DLD1 (cell line): ENCODE measurements at regions not wholly inside any gene's neighbourhood (a gene's known extent, or its start where the extent isn't known, plus 50 kb on each side); places are given as distances from the start of the nearest gene placed in this dataset.

ENCODE experiments used
- in situ Hi-C: cut with HindIII; loops from 2 replicates; pipeline ENCODE4 v1.10.0; 2017; ENCODE audit warnings: low sequenced_read_pairs

- in situ Hi-C loops: no loop called here
Measured at GRCh38 chr20:48070991-48071652, 285.8 kb upstream of the SULF2 start.

- in situ Hi-C loops: loop anchor here (10.0 kb wide), 1 partner anchor 55 kb away; no protein-coding TSS in a partner anchor
Measured at GRCh38 chr20:48069596-48069995, 284.3 kb upstream of the SULF2 start.

GRCh38 chr20:48066851-48067250 is 281.6 kb upstream of the SULF2 start:
- in situ Hi-C loops: loop anchor here (10.0 kb wide), 1 partner anchor 52 kb away; no protein-coding TSS in a partner anchor

GRCh38 chr20:48066246-48066645 is 281.0 kb upstream of the SULF2 start:
- in situ Hi-C loops: loop anchor here (10.0 kb wide), 1 partner anchor 51 kb away; no protein-coding TSS in a partner anchor

- in situ Hi-C loops: loop anchor here (10.0 kb wide), 1 partner anchor 51 kb away; no protein-coding TSS in a partner anchor
Measured at GRCh38 chr20:48065833-48066232, 280.6 kb upstream of the SULF2 start.

- in situ Hi-C loops: loop anchor here (10.0 kb wide), 1 partner anchor 50 kb away; no protein-coding TSS in a partner anchor
Measured at GRCh38 chr20:48064929-48065328, 279.6 kb upstream of the SULF2 start.

- in situ Hi-C loops: loop anchor here (10.0 kb wide), 1 partner anchor 46 kb away; no protein-coding TSS in a partner anchor
Measured at GRCh38 chr20:48060841-48061720, 275.8 kb upstream of the SULF2 start.

- in situ Hi-C loops: no loop called here
Measured at GRCh38 chr20:48058611-48059559, 273.6 kb upstream of the SULF2 start.

GRCh38 chr20:48057739-48058138 is 272.5 kb upstream of the SULF2 start:
- in situ Hi-C loops: no loop called here

- in situ Hi-C loops: no loop called here
Measured at GRCh38 chr20:48057251-48057650, 272.0 kb upstream of the SULF2 start.

- in situ Hi-C loops: no loop called here
Measured at GRCh38 chr20:48056218-48056617, 270.9 kb upstream of the SULF2 start.

- in situ Hi-C loops: no loop called here
Measured at GRCh38 chr20:48054051-48054450, 268.8 kb upstream of the SULF2 start.

- in situ Hi-C loops: no loop called here
Measured at GRCh38 chr20:48052475-48052835, 267.2 kb upstream of the SULF2 start.

- in situ Hi-C loops: no loop called here
Measured at GRCh38 chr20:48051794-48052474, 266.7 kb upstream of the SULF2 start.

GRCh38 chr20:48049641-48050040 is 264.4 kb upstream of the SULF2 start:
- in situ Hi-C loops: no loop called here

GRCh38 chr20:48049171-48049570 is 263.9 kb upstream of the SULF2 start:
- in situ Hi-C loops: no loop called here

- in situ Hi-C loops: no loop called here
Measured at GRCh38 chr20:48047447-48047846, 262.2 kb upstream of the SULF2 start.

- in situ Hi-C loops: no loop called here
Measured at GRCh38 chr20:48042628-48043027, 257.3 kb upstream of the SULF2 start.

GRCh38 chr20:48041078-48041780 is 255.9 kb upstream of the SULF2 start:
- in situ Hi-C loops: no loop called here

GRCh38 chr20:48040491-48040890 is 255.2 kb upstream of the SULF2 start:
- in situ Hi-C loops: no loop called here
